ACHN (cell line): ENCODE measurements at regions not wholly inside any gene's neighbourhood (a gene's known extent, or its start where the extent isn't known, plus 50 kb on each side); places are given as distances from the start of the nearest gene placed in this dataset.

Experiments used
- DNase-seq: peaks from one replicate; pipeline ENCODE4 v3.0.0-alpha.2; 2015
- in situ Hi-C: cut with HindIII; loops from 2 replicates; pipeline ENCODE4 v1.10.0; 2017; ENCODE audit warnings: low sequenced_read_pairs, low pct_ligation_motif_present, low pct_unique_long_range_greater_than_20kb

- in situ Hi-C loops = no loop called here
- DNase-seq = no peak
Measured at GRCh38 chr2:8153258-8153718, 528.6 kb upstream of the ID2 start.

GRCh38 chr2:8154270-8154669 is 527.6 kb upstream of the ID2 start:
- in situ Hi-C loops = no loop called here

GRCh38 chr2:8154936-8155335 is 526.9 kb upstream of the ID2 start:
- in situ Hi-C loops = no loop called here
- no peak for DNase-seq

More at GRCh38 chr2:8154270-8154669, 527.6 kb upstream of the ID2 start:
- DNase-seq = no peak

GRCh38 chr2:8157621-8158430 is 524.0 kb upstream of the ID2 start:
- in situ Hi-C loops = no loop called here

GRCh38 chr2:8158711-8159110 is 523.1 kb upstream of the ID2 start:
- in situ Hi-C loops = no loop called here
- DNase-seq = no peak

More at GRCh38 chr2:8157621-8158430, 524.0 kb upstream of the ID2 start:
- DNase-seq = no peak

GRCh38 chr2:8159211-8159965 is 522.5 kb upstream of the ID2 start:
- DNase-seq = no peak
- in situ Hi-C loops = no loop called here

- in situ Hi-C loops = no loop called here
- DNase-seq = no peak
Measured at GRCh38 chr2:8159966-8160603, 521.8 kb upstream of the ID2 start.

GRCh38 chr2:8160959-8161358 is 520.9 kb upstream of the ID2 start:
- in situ Hi-C loops = no loop called here
- DNase-seq = no peak

GRCh38 chr2:8162552-8162951 is 519.3 kb upstream of the ID2 start:
- no peak for DNase-seq
- in situ Hi-C loops = no loop called here

GRCh38 chr2:8165550-8165949 is 516.3 kb upstream of the ID2 start:
- DNase-seq = no peak
- in situ Hi-C loops = no loop called here

- no peak for DNase-seq
- in situ Hi-C loops = no loop called here
Measured at GRCh38 chr2:8168022-8168717, 513.7 kb upstream of the ID2 start.

GRCh38 chr2:8168876-8169424 is 512.9 kb upstream of the ID2 start:
- DNase-seq = no peak
- in situ Hi-C loops = no loop called here

- DNase-seq = no peak
- in situ Hi-C loops = no loop called here
Measured at GRCh38 chr2:8169443-8169842, 512.4 kb upstream of the ID2 start.

- DNase-seq = no peak
- in situ Hi-C loops = no loop called here
Measured at GRCh38 chr2:8170552-8171327, 511.1 kb upstream of the ID2 start.

GRCh38 chr2:8171608-8172007 is 510.2 kb upstream of the ID2 start:
- in situ Hi-C loops = no loop called here
- DNase-seq = peak; percentile 33

GRCh38 chr2:8172661-8173060 is 509.2 kb upstream of the ID2 start:
- DNase-seq = no peak
- in situ Hi-C loops = no loop called here

- in situ Hi-C loops = no loop called here
- DNase-seq = peak; percentile 62
Measured at GRCh38 chr2:8174641-8175257, 507.1 kb upstream of the ID2 start.
